Fibroblast of lung (primary cell): ENCODE measurements at regions not wholly inside any gene's neighbourhood (a gene's known extent, or its start where the extent isn't known, plus 50 kb on each side); places are given as distances from the start of the nearest gene placed in this dataset.

Source experiments
- DNase-seq, 2 donors: peaks; one replicate each; pipeline versions ENCODE4 v3.0.0 to v3.0.0-alpha.2; 2010; ENCODE audit warnings: low read depth in 2 of 2
- H2AFZ ChIP-seq: 2 replicates; pipeline ENCODE4 v1.5.1; 2012; ENCODE audit warnings: low read length, control low read depth, inconsistent platforms
- H3K27ac ChIP-seq: 2 replicates; pipeline ENCODE4 v1.5.1; 2011; ENCODE audit warnings: low read length, control low read depth; ENCODE audit not compliant: insufficient read depth
- H3K27me3 ChIP-seq: 2 replicates; pipeline ENCODE4 v1.5.1; 2011; ENCODE audit warnings: mild to moderate bottlenecking, low read length; ENCODE audit not compliant: control insufficient read depth, insufficient read depth
- H3K36me3 ChIP-seq: 2 replicates; pipeline ENCODE4 v1.5.1; 2011; ENCODE audit warnings: low read length; ENCODE audit not compliant: control insufficient read depth, insufficient read depth
- H3K4me1 ChIP-seq: 2 replicates; pipeline ENCODE4 v1.5.1; 2011; ENCODE audit warnings: low read length; ENCODE audit not compliant: control insufficient read depth, insufficient read depth; ENCODE audit errors: extremely low read depth
- H3K4me2 ChIP-seq: 2 replicates; pipeline ENCODE4 v1.5.1; 2011; ENCODE audit warnings: low read length, control low read depth; ENCODE audit not compliant: insufficient read depth; ENCODE audit errors: extremely low read depth
- H3K4me3 ChIP-seq, 4 experiments: fragments of 200-600 bp in 1 of 4; sonication (generic) in 1 of 4; replicated peaks in 1 of 4; 2 replicates each; pipeline ENCODE4 v1.5.1; 2011 to 2016; ENCODE audit warnings: low read length in 4 of 4, low read depth in 3 of 4, mild to moderate bottlenecking in 3 of 4, control low read depth in 2 of 4, inconsistent platforms in 1 of 4, mixed read lengths in 1 of 4; ENCODE audit not compliant: insufficient read depth in 1 of 4; ENCODE audit errors: control extremely low read depth in 1 of 4
- H3K79me2 ChIP-seq: 2 replicates; pipeline ENCODE4 v1.5.1; 2012; ENCODE audit warnings: mild to moderate bottlenecking, low read length, inconsistent platforms; ENCODE audit not compliant: control insufficient read depth, insufficient read depth
- H3K9ac ChIP-seq: 2 replicates; pipeline ENCODE4 v1.5.1; 2011; ENCODE audit warnings: mild to moderate bottlenecking, low read length, control low read depth; ENCODE audit not compliant: insufficient read depth
- H3K9me3 ChIP-seq: 2 replicates; pipeline ENCODE4 v1.5.1; 2012; ENCODE audit warnings: low read depth, low read length; ENCODE audit not compliant: control insufficient read depth, insufficient read depth
- H4K20me1 ChIP-seq: 2 replicates; pipeline ENCODE4 v1.5.1; 2011; ENCODE audit warnings: low read length; ENCODE audit not compliant: control insufficient read depth, insufficient read depth; ENCODE audit errors: extremely low read depth
- EZH2 ChIP-seq: IDR thresholded peaks from 2 replicates; pipeline ENCODE4 v1.5.1; 2012; ENCODE audit warnings: low read length, control low read depth, mild to moderate bottlenecking; ENCODE audit errors: missing control alignments
- TF ChIP-seq, protein P1 (sequence below), 2 donors: IDR thresholded peaks in 1 of 2; conservative IDR thresholded peaks in 1 of 2; 1 replicate in 1 of 2; 2 replicates in 1 of 2; pipeline ENCODE4 v1.5.1; 2011 to 2012; ENCODE audit warnings: low read length in 2 of 2, control low read depth in 1 of 2, inconsistent platforms in 1 of 2, low read depth in 1 of 2, mild to moderate bottlenecking in 1 of 2

- Histone ChIP-seq H3K36me3 (no peaks in the 10 kb centered on the region), H3K79me2 (no peaks in the 10 kb centered on the region), H3K27ac (no peak overlapping the region), H3K4me1 (no peaks in the 10 kb centered on the region), H3K4me3 (no peak overlapping the region), H4K20me1 (no peaks in the 10 kb centered on the region), H3K9me3 (no peaks in the 10 kb centered on the region), H2AFZ (no peak overlapping the region), H3K27me3 (no peaks in the 10 kb centered on the region), H3K4me2 (no peak overlapping the region), H3K9ac (no peak overlapping the region)
- no peak for TF ChIP-seq EZH2
- TF ChIP-seq, protein P1, sequence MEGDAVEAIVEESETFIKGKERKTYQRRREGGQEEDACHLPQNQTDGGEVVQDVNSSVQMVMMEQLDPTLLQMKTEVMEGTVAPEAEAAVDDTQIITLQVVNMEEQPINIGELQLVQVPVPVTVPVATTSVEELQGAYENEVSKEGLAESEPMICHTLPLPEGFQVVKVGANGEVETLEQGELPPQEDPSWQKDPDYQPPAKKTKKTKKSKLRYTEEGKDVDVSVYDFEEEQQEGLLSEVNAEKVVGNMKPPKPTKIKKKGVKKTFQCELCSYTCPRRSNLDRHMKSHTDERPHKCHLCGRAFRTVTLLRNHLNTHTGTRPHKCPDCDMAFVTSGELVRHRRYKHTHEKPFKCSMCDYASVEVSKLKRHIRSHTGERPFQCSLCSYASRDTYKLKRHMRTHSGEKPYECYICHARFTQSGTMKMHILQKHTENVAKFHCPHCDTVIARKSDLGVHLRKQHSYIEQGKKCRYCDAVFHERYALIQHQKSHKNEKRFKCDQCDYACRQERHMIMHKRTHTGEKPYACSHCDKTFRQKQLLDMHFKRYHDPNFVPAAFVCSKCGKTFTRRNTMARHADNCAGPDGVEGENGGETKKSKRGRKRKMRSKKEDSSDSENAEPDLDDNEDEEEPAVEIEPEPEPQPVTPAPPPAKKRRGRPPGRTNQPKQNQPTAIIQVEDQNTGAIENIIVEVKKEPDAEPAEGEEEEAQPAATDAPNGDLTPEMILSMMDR (conservative IDR thresholded peaks at IDR 0.05 in 1 of 2, IDR thresholded peaks at IDR 0.05 in 1 of 2; ENCODE audit: low read depth in 1 of 2, low read length in 2 of 2), result no peak
- DNase-seq, result no peak
Measured at GRCh38 chr13:89951341-89951740, 1396.1 kb upstream of the MIR17HG start.

DNA sequence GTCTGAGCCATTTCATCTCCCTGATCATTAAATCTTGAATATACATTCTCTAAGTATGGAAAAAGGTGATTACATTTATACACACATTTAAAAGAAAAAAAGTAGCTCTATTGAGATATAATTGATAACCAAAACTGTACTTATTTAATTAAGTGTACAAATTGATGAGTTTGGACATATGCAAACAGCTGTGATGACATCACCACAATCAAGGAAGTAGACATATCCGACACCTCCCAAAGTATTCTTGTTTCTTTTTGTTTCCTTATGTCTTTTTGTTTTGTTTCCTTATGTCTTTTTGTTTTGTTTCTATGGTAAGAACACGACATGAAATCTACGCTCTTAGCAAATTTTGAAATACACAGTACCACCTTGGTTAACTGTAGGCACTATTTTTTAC, 1393.9 kb upstream of the MIR17HG start:
- H3K36me3 ChIP-seq, result no peaks in the 10 kb centered on the region
- H3K9ac ChIP-seq, result no peak overlapping the region
- no peak overlapping the region for H3K27ac ChIP-seq
- no peak for DNase-seq
- H3K27me3 ChIP-seq, result no peaks in the 10 kb centered on the region
- H3K4me2 ChIP-seq, result no peak overlapping the region
- no peak overlapping the region for H2AFZ ChIP-seq
- TF ChIP-seq EZH2, result no peak
- TF ChIP-seq, protein P1 (conservative IDR thresholded peaks at IDR 0.05 in 1 of 2, IDR thresholded peaks at IDR 0.05 in 1 of 2; ENCODE audit: low read depth in 1 of 2, low read length in 2 of 2), result no peak
- H3K79me2 ChIP-seq, result no peaks in the 10 kb centered on the region
- H3K9me3 ChIP-seq, result no peaks in the 10 kb centered on the region
- H4K20me1 ChIP-seq, result no peaks in the 10 kb centered on the region
- H3K4me1 ChIP-seq, result no peaks in the 10 kb centered on the region
- H3K4me3 ChIP-seq, result no peak overlapping the region

DNA sequence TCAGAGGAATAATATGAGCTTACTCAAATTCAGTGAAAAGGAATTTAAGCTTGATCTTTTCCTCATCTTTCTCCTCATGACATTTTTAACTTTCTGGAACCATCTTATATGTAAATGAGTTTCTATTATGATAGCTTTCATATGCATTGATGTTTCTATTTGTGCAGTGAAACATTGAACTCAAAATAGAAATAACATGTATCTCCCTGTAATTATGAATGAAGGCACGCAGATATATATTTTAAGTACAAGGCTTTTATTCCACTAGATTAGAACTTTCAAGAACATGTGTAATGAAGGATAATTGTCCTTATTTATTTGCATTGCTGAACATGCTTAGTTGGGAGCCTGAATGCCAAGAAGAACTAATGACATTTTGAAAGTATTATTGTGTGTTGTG, 1391.7 kb upstream of the MIR17HG start:
- no peak for DNase-seq
- no peak overlapping the region for H3K9ac ChIP-seq
- no peaks in the 10 kb centered on the region for H3K9me3 ChIP-seq
- TF ChIP-seq, protein P1 (conservative IDR thresholded peaks at IDR 0.05 in 1 of 2, IDR thresholded peaks at IDR 0.05 in 1 of 2; ENCODE audit: low read depth in 1 of 2, low read length in 2 of 2), result no peak
- no peak for TF ChIP-seq EZH2
- no peak overlapping the region for H2AFZ ChIP-seq
- H3K4me3 ChIP-seq, result no peak overlapping the region
- no peak overlapping the region for H3K27ac ChIP-seq
- H4K20me1 ChIP-seq, result no peaks in the 10 kb centered on the region
- H3K79me2 ChIP-seq, result no peaks in the 10 kb centered on the region
- H3K36me3 ChIP-seq, result no peaks in the 10 kb centered on the region
- H3K4me1 ChIP-seq, result no peaks in the 10 kb centered on the region
- H3K4me2 ChIP-seq, result no peak overlapping the region
- H3K27me3 ChIP-seq, result no peaks in the 10 kb centered on the region
